ENCODE measurements at regions not wholly inside any gene's neighbourhood (a gene's known extent, or its start where the extent isn't known, plus 50 kb on each side); places are given as distances from the start of the nearest gene placed in this dataset.

DNA sequence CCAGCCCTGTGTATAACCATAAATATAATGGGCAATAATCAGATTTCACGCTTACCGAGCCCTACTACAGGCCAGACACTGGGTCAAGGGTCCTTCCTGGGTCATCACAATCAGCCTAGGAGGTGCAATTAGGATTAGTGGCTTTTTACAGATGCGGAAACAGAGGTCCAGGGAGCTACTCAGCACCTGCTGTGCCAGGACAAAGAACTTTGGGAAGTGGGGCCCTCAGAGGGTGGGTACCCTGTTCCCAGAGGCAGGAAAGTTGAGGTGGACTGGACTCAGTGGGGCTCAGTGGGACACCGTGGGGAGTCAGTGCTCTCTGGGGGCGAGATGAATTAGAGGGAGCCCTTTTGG is 77.2 kb downstream of the CEBPB start:
- TF ChIP-seq, protein P1, sequence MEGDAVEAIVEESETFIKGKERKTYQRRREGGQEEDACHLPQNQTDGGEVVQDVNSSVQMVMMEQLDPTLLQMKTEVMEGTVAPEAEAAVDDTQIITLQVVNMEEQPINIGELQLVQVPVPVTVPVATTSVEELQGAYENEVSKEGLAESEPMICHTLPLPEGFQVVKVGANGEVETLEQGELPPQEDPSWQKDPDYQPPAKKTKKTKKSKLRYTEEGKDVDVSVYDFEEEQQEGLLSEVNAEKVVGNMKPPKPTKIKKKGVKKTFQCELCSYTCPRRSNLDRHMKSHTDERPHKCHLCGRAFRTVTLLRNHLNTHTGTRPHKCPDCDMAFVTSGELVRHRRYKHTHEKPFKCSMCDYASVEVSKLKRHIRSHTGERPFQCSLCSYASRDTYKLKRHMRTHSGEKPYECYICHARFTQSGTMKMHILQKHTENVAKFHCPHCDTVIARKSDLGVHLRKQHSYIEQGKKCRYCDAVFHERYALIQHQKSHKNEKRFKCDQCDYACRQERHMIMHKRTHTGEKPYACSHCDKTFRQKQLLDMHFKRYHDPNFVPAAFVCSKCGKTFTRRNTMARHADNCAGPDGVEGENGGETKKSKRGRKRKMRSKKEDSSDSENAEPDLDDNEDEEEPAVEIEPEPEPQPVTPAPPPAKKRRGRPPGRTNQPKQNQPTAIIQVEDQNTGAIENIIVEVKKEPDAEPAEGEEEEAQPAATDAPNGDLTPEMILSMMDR (IDR thresholded peaks at IDR 0.05): peak in 2 of 4 experiments; percentile 0
- no peak for TF ChIP-seq POLR2A (IDR thresholded peaks at IDR 0.05)
- TF ChIP-seq POLR2AphosphoS5 (IDR thresholded peaks at IDR 0.05): no peak
